AG04450 (cell line): ENCODE measurements at regions not wholly inside any gene's neighbourhood (a gene's known extent, or its start where the extent isn't known, plus 50 kb on each side); places are given as distances from the start of the nearest gene placed in this dataset.

Experiments used
- CTCF ChIA-PET: fragments of 300-600, 350-600 bp; formaldehyde crosslinking; extraction: SDS; loops from one replicate; lab custom pipeline; 2022; ENCODE audit warnings: antibody characterized with exemption, inconsistent platforms; lab: Charles Lee
- POLR2A ChIA-PET: fragments of 350-600 bp; formaldehyde crosslinking; extraction: SDS; loops from one replicate; lab custom pipeline; 2021; ENCODE audit warnings: antibody characterized with exemption, inconsistent platforms; lab: Yijun Ruan, JAX
- DNase-seq: peaks from one replicate; pipeline ENCODE4 v3.0.0-alpha.2; 2011; ENCODE audit warnings: low read depth, low spot score
- H3K27ac ChIP-seq: one replicate; pipeline ENCODE4 v1.5.1; 2012; ENCODE audit warnings: low read depth, low read length, control low read depth
- H3K27me3 ChIP-seq: one replicate; pipeline ENCODE4 v1.6.0; 2012; ENCODE audit warnings: low read length; ENCODE audit not compliant: control insufficient read depth, insufficient read depth
- H3K4me3 ChIP-seq: 2 replicates; pipeline ENCODE4 v1.5.1; 2011; ENCODE audit warnings: mild to moderate bottlenecking, low read depth, low read length, control low read depth
- H3K9me3 ChIP-seq: 2 replicates; pipeline ENCODE4 v1.5.1; 2012; ENCODE audit warnings: low read length; ENCODE audit not compliant: control insufficient read depth, insufficient read depth
- CTCF ChIP-seq: IDR thresholded peaks from 2 replicates; pipeline ENCODE4 v1.5.1; 2011; ENCODE audit warnings: low read depth, low read length, control low read depth, inconsistent platforms

GRCh38 chr2:8281950-8282857, 399.7 kb upstream of the ID2 start:
- no peak for DNase-seq
- no peak for TF ChIP-seq CTCF
- Histone ChIP-seq H3K27me3 (peaks cover 4% of the 10 kb centered on the region), H3K27ac (no peak overlapping the region), H3K9me3 (no peaks in the 10 kb centered on the region), H3K4me3 (no peak overlapping the region)
- ChIA-PET CTCF (no interaction called here), POLR2A (no interaction called here)

DNA sequence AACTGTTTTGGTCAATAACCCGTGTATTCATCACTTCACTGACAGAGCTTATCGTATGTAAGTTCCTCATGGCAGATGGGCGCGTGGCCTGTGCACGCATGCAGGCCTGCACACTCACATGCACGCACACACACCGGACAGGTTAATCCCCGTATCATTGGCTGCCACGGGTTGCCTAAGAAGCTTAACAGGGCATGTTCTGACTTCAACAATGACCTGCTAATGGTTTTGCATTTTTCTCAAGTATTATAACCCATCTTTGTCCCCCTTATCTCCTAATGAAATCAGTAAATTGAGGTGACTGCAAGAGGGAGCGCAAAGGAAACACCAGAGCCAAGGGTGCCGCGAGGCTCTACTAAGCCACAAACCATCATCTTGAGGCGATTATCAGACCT, 399.0 kb upstream of the ID2 start:
- no peak overlapping the region for H3K27ac ChIP-seq
- H3K27me3 ChIP-seq: peaks cover 4% of the 10 kb centered on the region
- ChIA-PET CTCF (no interaction called here), POLR2A (no interaction called here)
- DNase-seq: no peak
- H3K9me3 ChIP-seq: no peaks in the 10 kb centered on the region
- no peak for TF ChIP-seq CTCF
- no peak overlapping the region for H3K4me3 ChIP-seq

DNA sequence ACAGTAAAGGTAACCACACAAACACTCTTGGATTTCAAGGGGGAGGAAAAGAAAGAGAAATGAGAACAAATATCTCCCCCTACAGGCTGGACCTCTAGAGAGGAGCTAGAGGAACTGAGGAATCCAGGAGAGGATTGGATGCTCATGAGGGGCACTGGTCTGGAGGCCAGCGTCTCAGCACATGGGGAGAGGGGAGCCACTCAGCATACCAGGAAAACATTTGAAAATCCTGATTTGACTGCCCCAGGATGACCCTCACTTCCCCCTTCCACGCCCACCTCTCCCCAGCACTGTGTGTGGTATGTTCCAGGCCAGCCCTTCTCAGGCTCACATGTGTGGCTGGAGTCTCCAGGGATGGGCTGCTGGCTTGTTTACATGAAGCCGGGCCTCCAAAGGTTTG, 396.8 kb upstream of the ID2 start:
- H3K4me3 ChIP-seq: no peak overlapping the region
- no peak overlapping the region for H3K27ac ChIP-seq
- POLR2A ChIA-PET: no interaction called here
- CTCF ChIA-PET: interaction anchor here (0.7 kb wide), 2 partner anchors 19 to 501 kb away, joined by 3 to 6 read pairs; no protein-coding TSS in a partner anchor
- H3K27me3 ChIP-seq: no peaks in the 10 kb centered on the region
- DNase-seq: no peak
- H3K9me3 ChIP-seq: no peaks in the 10 kb centered on the region
- peak; percentile 14; the same call in 1 of the 2 replicates for TF ChIP-seq CTCF

DNA sequence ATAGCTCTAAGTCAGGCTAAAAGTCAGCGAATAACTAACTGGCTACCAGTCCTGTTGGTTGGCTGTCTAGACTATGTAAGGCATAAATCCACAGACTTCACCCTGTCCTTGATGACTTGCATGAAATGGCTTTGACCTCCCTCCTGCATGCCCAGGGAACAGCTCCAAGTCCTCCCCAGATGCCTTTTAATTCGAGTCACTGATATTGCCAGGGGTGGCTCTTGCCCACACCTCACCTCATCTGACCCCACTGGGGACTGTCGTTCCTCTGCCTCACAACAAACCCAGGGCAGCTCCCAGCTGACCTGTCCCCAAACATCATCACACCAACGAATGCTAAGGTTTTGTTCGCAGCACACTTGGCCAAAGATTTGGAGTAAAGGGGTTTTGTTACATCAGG, 396.0 kb upstream of the ID2 start:
- Histone ChIP-seq H3K27ac (no peak overlapping the region), H3K9me3 (no peaks in the 10 kb centered on the region), H3K27me3 (no peaks in the 10 kb centered on the region), H3K4me3 (no peak overlapping the region)
- ChIA-PET POLR2A (no interaction called here), CTCF (interaction anchor here (0.7 kb wide), 2 partner anchors 19 to 501 kb away, joined by 3 to 6 read pairs; no protein-coding TSS in a partner anchor)
- no peak for DNase-seq
- TF ChIP-seq CTCF: no peak

DNA sequence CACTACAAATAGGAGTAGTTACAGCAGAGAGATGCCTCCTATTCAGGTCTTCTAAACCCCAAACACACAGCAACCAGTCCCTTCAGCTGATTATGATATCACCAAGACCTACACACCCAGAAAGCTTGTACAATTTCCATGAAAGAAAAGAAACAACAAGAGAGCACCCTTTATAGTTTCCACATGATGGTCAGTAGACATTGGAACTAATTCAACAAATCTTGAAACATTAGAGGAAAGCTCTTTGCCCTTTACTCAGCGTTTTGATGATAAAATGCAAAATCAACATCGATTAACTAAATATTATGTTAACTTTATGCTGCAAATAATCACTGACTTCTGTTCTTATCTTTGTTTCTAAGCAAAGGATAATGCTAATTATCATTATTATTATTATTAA, 393.6 kb upstream of the ID2 start:
- Histone ChIP-seq H3K27me3 (peaks cover 3% of the 10 kb centered on the region), H3K27ac (no peak overlapping the region), H3K4me3 (no peak overlapping the region), H3K9me3 (no peaks in the 10 kb centered on the region)
- ChIA-PET POLR2A (no interaction called here), CTCF (no interaction called here)
- no peak for DNase-seq
- no peak for TF ChIP-seq CTCF
